Panc1 (cell line): ENCODE measurements at regions not wholly inside any gene's neighbourhood (a gene's known extent, or its start where the extent isn't known, plus 50 kb on each side); places are given as distances from the start of the nearest gene placed in this dataset.

ENCODE experiments used
- ATAC-seq: fragments of 200-7000 bp; cut with Tn5 transposase; 2 replicates; pipeline ENCODE4 v1.9.1; 2020; ENCODE audit warnings: mild to moderate bottlenecking, moderate library complexity
- BruUV-seq: library from RNA; stranded (reverse); fragments of 400-500 nt; replicated peaks from 2 replicates; lab custom pipeline; 2021; lab: Mats Ljungman, UMichigan
- CTCF ChIA-PET: fragments of 300-600 bp; sonication (Branson Sonifier 250); formaldehyde crosslinking; loops from one replicate; lab custom pipeline; 2022; ENCODE audit warnings: antibody characterized with exemption; lab: Charles Lee
- POLR2A ChIA-PET: fragments of 300-600 bp; sonication (Branson Sonifier 250); formaldehyde crosslinking; loops from one replicate; lab custom pipeline; 2022; ENCODE audit warnings: antibody characterized with exemption; lab: Charles Lee
- DNase-seq: peaks from one replicate; pipeline ENCODE4 v3.0.0-alpha.2; 2010; ENCODE audit warnings: low read depth, low spot score
- H3K27ac ChIP-seq: 2 replicates; pipeline ENCODE4 v1.5.1; 2011; ENCODE audit warnings: mild to moderate bottlenecking, low read length, inconsistent platforms
- H3K27me3 ChIP-seq: fragments of 200-500 bp; sonication (Bioruptor generic); 2 replicates; pipeline ENCODE4 v1.6.0; 2014; ENCODE audit warnings: low read length, inconsistent platforms; ENCODE audit not compliant: control insufficient read depth, insufficient read depth
- H3K36me3 ChIP-seq: fragments of 200-500 bp; sonication (Bioruptor generic); 2 replicates; pipeline ENCODE4 v1.5.1; 2014; ENCODE audit warnings: inconsistent platforms, mild to moderate bottlenecking, low read length, moderate library complexity; ENCODE audit not compliant: control insufficient read depth, insufficient read depth
- H3K4me1 ChIP-seq: 2 replicates; pipeline ENCODE4 v1.5.1; 2011; ENCODE audit warnings: inconsistent platforms, mild to moderate bottlenecking, low read length, moderate library complexity; ENCODE audit not compliant: control insufficient read depth, insufficient read depth
- H3K4me3 ChIP-seq, 2 experiments: 2 replicates each; pipeline ENCODE4 v1.5.1; 2011 to 2012; ENCODE audit warnings: low read depth in 2 of 2, low read length in 2 of 2, mild to moderate bottlenecking in 2 of 2, inconsistent platforms in 1 of 2, moderate library complexity in 1 of 2
- H3K9me3 ChIP-seq: fragments of 200-500 bp; sonication (Bioruptor generic); 2 replicates; pipeline ENCODE4 v1.5.1; 2014; ENCODE audit warnings: low read depth, mild to moderate bottlenecking, inconsistent platforms, low read length, moderate library complexity; ENCODE audit not compliant: control insufficient read depth, insufficient read depth
- CTCF ChIP-seq: fragments of 450-650 bp; IDR thresholded peaks from 2 replicates; pipeline ENCODE4 v1.5.1; 2017; ENCODE audit warnings: mild to moderate bottlenecking
- POLR2AphosphoS5 ChIP-seq: IDR thresholded peaks from 2 replicates; pipeline ENCODE4 v1.6.1; 2012; ENCODE audit warnings: mild to moderate bottlenecking, low read depth, low read length, moderate library complexity
- REST ChIP-seq, 2 experiments: IDR thresholded peaks; 2 replicates each; pipeline ENCODE4 v1.6.1; 2011 to 2012; ENCODE audit warnings: low read depth in 2 of 2, control low read depth in 1 of 2, low read length in 1 of 2, mild to moderate bottlenecking in 1 of 2, moderate library complexity in 1 of 2; ENCODE audit not compliant: insufficient read depth in 1 of 2
- SIN3A ChIP-seq: IDR thresholded peaks from 2 replicates; pipeline ENCODE4 v1.6.1; 2012; ENCODE audit warnings: low read depth, mild to moderate bottlenecking, low read length, moderate library complexity, borderline replicate concordance; ENCODE audit not compliant: insufficient read depth
- TCF7L2 ChIP-seq: IDR thresholded peaks from 2 replicates; pipeline ENCODE4 v1.6.1; 2011; ENCODE audit warnings: mild to moderate bottlenecking, low read depth, low read length, inconsistent platforms
- in situ Hi-C: cut with HindIII; loops from 2 replicates; pipeline ENCODE4 v1.10.0; 2016; ENCODE audit warnings: low sequenced_read_pairs, low pct_unique_long_range_greater_than_20kb
- intact Hi-C: fragments of 100-400 bp; cut with micrococcal nuclease; formaldehyde crosslinking; loops from one replicate; pipeline ENCODE4 v1.10.0; 2022; ENCODE audit not compliant: unreplicated experiment

GRCh38 chr4:170675568-170676262 is 586.0 kb upstream of the AADAT start:
- H3K27me3 ChIP-seq, result no peaks in the 10 kb centered on the region
- H3K4me3 ChIP-seq, result no peak overlapping the region
- in situ Hi-C loops (no loop called here), intact Hi-C loops (no loop called here)
- ChIA-PET POLR2A (no interaction called here), CTCF (no interaction called here)
- DNase-seq (no peak), ATAC-seq (no peak)
- no peak for TF ChIP-seq REST (IDR thresholded peaks at IDR 0.05; ENCODE audit: insufficient read depth in 1 of 2, low read depth in 2 of 2, low read length in 1 of 2)
- no peak for TF ChIP-seq POLR2AphosphoS5
- H3K9me3 ChIP-seq, result no peaks in the 10 kb centered on the region
- no peaks in the 10 kb centered on the region for H3K4me1 ChIP-seq
- no peaks in the 10 kb centered on the region for H3K36me3 ChIP-seq
- no TSS peak for BruUV-seq
- H3K27ac ChIP-seq, result no peak overlapping the region

GRCh38 chr4:170674176-170674575 is 584.4 kb upstream of the AADAT start:
- ATAC-seq (no peak), DNase-seq (no peak)
- CTCF ChIA-PET, result no interaction called here

More at GRCh38 chr4:170674176-170674575, 584.4 kb upstream of the AADAT start:
- H3K9me3 ChIP-seq, result no peaks in the 10 kb centered on the region
- no peak overlapping the region for H3K27ac ChIP-seq
- H3K4me1 ChIP-seq, result no peaks in the 10 kb centered on the region
- no peak overlapping the region for H3K4me3 ChIP-seq
- H3K27me3 ChIP-seq, result no peaks in the 10 kb centered on the region
- in situ Hi-C loops (no loop called here), intact Hi-C loops (no loop called here)
- no TSS peak for BruUV-seq
- no peak for TF ChIP-seq CTCF
- no peak for TF ChIP-seq TCF7L2
- no peak for TF ChIP-seq REST (IDR thresholded peaks at IDR 0.05; ENCODE audit: insufficient read depth in 1 of 2, low read depth in 2 of 2, low read length in 1 of 2)
- no peak for TF ChIP-seq SIN3A
- TF ChIP-seq POLR2AphosphoS5, result no peak
- no peaks in the 10 kb centered on the region for H3K36me3 ChIP-seq
- POLR2A ChIA-PET, result no interaction called here
